ENCODE measurements at regions not wholly inside any gene's neighbourhood (a gene's known extent, or its start where the extent isn't known, plus 50 kb on each side); places are given as distances from the start of the nearest gene placed in this dataset.

GRCh38 chr5:87560528-87560927, 147.8 kb upstream of the CCNH start:
- no peak overlapping the region for H3K4me3 ChIP-seq (replicated peaks; ENCODE audit: low read depth, low read length)
- no peak for DNase-seq (ENCODE audit: extremely low read depth, low read depth)

GRCh38 chr5:87551911-87552310, 139.2 kb upstream of the CCNH start:
- TF ChIP-seq CTCF (IDR thresholded peaks at IDR 0.05; ENCODE audit: low read depth, low read length, missing control alignments): no peak
- no peak for DNase-seq (ENCODE audit: extremely low read depth, low read depth)
- no peak overlapping the region for H3K4me3 ChIP-seq (replicated peaks; ENCODE audit: low read depth, low read length)

More at GRCh38 chr5:87560528-87560927, 147.8 kb upstream of the CCNH start:
- no peak for TF ChIP-seq CTCF (IDR thresholded peaks at IDR 0.05; ENCODE audit: low read depth, low read length, missing control alignments)

- TF ChIP-seq CTCF (IDR thresholded peaks at IDR 0.05; ENCODE audit: low read depth, low read length, missing control alignments): no peak
- no peak for DNase-seq (ENCODE audit: extremely low read depth, low read depth)
- H3K4me3 ChIP-seq (replicated peaks; ENCODE audit: low read depth, low read length): no peak overlapping the region
Observed at GRCh38 chr5:87541676-87542075, 128.9 kb upstream of the CCNH start.

- no peak for TF ChIP-seq CTCF (IDR thresholded peaks at IDR 0.05; ENCODE audit: low read depth, low read length, missing control alignments)
- no peak overlapping the region for H3K4me3 ChIP-seq (replicated peaks; ENCODE audit: low read depth, low read length)
- DNase-seq (ENCODE audit: extremely low read depth, low read depth): no peak
Observed at GRCh38 chr5:87541033-87541432, 128.3 kb upstream of the CCNH start.

GRCh38 chr5:87539839-87540238, 127.1 kb upstream of the CCNH start:
- DNase-seq (ENCODE audit: extremely low read depth, low read depth): no peak
- TF ChIP-seq CTCF (IDR thresholded peaks at IDR 0.05; ENCODE audit: low read depth, low read length, missing control alignments): no peak
- no peak overlapping the region for H3K4me3 ChIP-seq (replicated peaks; ENCODE audit: low read depth, low read length)

- no peak overlapping the region for H3K4me3 ChIP-seq (replicated peaks; ENCODE audit: low read depth, low read length)
- DNase-seq (ENCODE audit: extremely low read depth, low read depth): no peak
Observed at GRCh38 chr5:87536365-87536764, 123.6 kb upstream of the CCNH start.

More at GRCh38 chr5:87536365-87536764, 123.6 kb upstream of the CCNH start:
- no peak for TF ChIP-seq CTCF (IDR thresholded peaks at IDR 0.05; ENCODE audit: low read depth, low read length, missing control alignments)

All from HFF-Myc (cell line).